ENCODE measurements at regions not wholly inside any gene's neighbourhood (a gene's known extent, or its start where the extent isn't known, plus 50 kb on each side); places are given as distances from the start of the nearest gene placed in this dataset.
"Not testable (repeated sequence)": the region's sequence is repeated elsewhere in the genome, so short reads cannot be mapped to it uniquely, and the experiment has no call there.

DNA sequence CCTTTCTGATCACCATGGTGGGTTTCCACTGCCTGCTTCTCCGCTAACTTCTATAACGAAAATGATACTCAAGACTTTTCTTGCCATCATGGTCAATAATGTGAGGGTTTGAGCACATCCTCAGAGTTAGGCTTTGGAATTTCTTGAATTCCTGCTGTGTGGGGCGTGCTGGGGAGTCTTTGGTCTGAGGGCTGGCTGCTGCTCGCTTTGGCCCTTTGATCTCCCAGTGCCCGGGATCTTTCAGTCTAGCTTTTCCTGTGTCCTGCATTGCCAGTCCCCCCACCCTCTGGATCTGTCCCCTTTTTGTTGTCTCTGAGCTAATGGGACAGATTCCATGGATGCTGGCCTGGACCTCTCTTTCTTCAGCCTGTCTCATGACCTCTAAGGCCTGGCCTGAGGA is 182.6 kb downstream of the NPIPA7 start:
- DNase-seq (ENCODE audit: low read depth in 2 of 2) = not testable (repeated sequence)

DNA sequence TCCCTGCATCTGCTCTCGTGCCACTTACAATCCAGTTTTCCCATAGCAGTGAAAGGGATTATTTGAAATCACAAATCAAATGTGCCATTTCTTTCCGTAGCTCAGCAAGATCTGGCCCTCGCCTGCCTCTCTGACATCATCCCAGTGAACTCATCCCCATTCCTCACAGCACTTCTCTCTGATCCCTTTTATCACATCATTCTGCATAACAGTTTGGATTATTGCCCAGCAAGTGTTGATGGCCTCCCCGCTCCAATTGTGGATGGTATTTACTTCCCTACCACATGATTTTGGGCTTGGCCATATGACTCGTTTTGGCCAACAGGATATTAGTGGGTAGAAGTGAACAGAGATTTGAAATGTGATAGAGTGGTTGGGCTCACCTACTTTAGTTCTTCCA is 185.0 kb downstream of the NPIPA7 start:
- not testable (repeated sequence) for DNase-seq (ENCODE audit: low read depth in 2 of 2)

DNA sequence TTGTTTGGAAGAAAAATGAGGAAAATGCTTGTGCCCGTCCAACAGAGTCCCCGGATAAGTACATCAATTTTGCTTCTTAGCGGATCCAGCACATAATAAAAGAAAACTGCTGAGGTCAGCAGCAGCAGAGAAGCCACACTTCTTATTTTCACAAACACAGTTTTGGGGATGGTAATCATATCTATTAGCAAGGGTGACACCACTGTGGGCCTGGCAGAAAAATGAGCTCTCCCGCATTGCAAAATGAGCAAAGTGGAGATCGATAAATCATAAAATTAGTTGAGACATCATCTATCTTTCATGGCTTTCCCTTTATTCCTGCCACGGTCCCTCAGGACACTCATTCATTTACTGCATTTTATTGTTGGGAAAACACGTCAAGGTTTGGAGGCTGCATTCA is 186.4 kb downstream of the NPIPA7 start:
- DNase-seq (ENCODE audit: low read depth in 2 of 2) = not testable (repeated sequence)

DNA sequence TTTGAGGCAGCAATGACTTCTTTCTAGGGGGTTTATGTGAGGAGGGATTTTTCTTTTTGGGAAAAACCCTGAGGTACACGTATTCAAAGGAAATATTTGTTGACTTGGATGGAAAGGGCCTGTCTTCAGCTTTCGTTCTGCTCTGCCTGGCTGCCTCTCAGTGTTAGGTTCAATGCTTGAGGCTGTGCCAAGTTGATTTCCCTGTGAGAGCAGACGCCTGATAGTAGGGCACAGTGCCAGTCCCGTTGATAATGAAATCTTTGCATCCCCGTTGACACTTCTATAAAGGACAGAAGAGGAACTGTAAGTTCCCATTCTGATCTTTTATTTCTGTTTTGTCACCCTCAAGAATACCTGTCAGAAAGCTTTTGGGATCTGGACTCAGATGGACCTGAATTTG is 191.1 kb downstream of the NPIPA7 start:
- not testable (repeated sequence) for DNase-seq (ENCODE audit: low read depth in 2 of 2)

DNA sequence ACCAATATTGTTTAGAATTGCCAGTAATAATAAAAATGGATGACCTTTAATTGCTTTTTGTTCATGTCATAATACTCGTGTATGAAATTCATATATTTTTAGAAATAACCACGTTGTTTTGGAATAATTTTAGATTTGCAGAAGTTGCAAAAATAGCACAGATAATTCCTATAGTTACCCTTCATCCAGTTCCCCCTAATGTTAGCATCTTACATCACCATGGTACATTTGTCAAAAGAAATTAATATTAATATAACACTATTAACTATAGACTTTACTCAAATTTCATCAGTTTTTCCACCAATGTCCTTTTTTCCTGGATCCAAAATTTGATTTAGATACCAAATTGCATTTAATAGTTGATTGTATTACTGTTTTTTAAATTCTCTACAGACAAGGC is 191.9 kb downstream of the NPIPA7 start:
- DNase-seq (ENCODE audit: low read depth in 2 of 2) = not testable (repeated sequence)

DNA sequence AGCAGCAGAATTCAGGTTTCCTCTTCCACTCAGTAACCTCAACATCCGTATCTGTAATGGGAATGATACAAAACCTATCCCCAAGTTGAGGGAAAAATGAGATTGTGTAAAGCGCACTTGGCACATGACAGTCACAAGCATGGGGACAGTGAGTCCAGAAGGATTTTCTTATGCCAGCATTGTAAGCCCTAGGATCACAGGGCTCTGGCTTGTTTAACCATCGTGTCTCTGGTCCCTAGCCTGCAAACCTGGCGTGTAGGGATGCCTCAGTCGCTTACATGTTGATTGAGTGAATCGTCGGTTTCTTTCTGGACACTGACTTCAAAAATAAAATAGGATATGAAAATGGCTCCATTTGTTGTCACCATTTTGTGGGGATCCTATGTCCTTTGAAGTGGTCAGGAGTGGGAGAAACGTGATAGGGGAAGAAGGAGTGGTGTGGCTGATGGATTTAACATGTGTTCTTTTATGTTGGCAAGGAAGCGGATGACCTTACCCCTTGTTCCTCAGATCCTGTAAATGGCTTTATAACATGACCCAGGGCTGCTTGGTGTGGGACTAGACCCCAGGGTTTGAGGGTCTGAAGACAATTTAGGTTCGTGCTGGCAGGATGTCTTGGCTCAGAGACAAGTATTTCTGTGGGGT is 193.3 kb downstream of the NPIPA7 start:
- DNase-seq (ENCODE audit: low read depth in 2 of 2) = not testable (repeated sequence)

DNA sequence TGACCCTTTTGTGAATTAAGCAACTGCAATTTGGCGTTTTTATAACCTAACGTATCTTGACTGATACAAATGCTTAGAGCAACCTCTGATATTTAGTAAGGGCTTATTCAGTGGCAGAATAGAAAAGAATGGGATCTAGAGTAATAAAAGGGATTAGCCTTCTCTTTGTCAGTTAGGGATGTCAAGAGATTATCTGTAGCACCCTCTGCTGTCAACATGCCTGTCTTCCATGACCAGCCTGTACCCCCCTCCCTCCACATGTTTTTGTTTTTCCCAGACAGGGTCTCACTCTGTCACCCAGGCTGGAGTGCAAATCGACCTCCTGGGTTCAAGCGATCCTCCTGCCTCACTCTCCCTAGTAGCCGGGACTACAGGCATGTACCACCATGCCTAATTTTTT is 198.1 kb downstream of the NPIPA7 start:
- not testable (repeated sequence) for DNase-seq (ENCODE audit: low read depth in 2 of 2)

DNA sequence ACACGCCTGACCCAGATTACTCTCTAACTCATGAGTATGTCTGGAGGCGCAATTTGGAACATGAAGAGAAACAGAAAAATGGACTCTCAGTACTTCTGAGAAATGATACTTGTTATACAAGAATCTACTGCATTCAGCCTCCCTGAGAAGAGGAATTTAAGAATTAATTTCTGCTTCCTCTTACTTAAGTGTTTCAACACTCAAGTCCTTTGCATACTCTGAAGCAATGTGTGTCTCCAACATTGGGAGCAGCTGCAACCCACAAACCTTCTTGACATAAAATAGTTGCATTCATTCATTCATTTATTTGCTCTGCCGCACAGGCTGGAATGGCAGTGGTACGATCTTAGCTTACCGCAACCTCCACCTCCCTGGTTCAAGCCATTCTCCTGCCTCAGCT is 199.8 kb downstream of the NPIPA7 start:
- no peak for DNase-seq (ENCODE audit: low read depth in 2 of 2)

DNA sequence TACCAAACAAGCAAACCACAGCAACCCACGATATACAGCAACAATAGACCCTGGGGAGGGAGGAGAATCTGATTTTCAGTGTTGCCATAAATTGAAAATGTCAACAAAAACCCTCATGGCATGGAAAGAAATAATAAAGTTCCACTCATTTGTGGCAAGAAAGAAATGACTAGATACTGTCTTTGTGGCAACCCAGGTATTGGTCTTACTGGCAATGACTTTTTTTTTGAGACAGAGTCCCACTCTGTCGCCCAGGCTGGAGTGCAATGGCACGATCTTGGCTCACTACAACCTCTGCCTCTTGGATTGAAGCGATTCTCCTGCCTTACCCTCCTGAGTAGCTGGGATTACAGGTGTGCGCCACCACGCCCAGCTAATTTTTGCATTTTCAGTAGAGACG is 204.0 kb downstream of the NPIPA7 start:
- DNase-seq (ENCODE audit: low read depth in 2 of 2) = not testable (repeated sequence)

DNA sequence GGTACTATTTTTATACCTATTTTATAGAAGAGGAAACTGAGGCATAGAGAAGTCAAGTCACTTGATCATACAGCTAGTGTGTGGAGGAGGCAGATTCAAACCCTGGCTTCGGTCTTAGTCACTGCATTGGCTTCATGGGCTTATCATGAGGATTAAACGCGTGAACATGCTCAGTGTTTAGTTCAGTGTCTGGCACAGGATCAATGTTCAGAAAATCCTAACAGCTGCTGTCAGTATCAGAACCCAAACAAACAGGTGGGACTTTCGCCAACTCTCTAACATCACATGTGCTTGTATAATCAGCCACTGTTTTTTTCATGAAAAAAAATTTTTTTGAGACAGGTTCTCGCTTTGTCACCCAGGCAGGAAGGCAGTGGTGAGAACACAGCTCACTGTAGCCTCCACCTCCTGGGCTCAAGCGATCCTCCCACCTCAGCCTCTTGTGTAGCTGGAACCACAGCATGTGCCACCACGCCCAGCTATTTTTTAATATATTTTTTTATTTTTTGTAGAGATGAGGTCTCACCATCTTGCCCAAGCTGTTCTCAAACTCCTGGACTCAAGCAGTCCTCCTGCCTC is 207.2 kb downstream of the NPIPA7 start:
- DNase-seq (ENCODE audit: low read depth in 2 of 2) = not testable (repeated sequence)

DNA sequence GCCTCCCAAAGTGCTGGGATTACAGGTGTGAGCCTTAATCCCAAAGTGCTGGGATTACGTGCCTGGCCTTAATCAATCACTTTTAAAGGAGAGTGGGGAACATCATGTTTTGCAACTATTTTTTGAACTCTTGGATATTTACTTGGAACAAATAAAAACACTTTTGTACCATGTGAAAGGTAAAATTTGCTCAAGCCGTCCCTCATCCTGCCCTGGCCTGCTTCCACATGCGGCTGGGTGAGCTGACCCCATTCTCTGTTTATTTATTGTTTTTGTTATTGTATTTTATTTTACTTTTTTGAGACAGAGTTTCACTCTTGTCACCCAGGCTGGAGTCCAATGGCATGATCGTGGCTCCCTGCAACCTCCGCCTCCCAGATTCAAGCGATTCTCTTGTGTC is 208.0 kb downstream of the NPIPA7 start:
- not testable (repeated sequence) for DNase-seq (ENCODE audit: low read depth in 2 of 2)

DNA sequence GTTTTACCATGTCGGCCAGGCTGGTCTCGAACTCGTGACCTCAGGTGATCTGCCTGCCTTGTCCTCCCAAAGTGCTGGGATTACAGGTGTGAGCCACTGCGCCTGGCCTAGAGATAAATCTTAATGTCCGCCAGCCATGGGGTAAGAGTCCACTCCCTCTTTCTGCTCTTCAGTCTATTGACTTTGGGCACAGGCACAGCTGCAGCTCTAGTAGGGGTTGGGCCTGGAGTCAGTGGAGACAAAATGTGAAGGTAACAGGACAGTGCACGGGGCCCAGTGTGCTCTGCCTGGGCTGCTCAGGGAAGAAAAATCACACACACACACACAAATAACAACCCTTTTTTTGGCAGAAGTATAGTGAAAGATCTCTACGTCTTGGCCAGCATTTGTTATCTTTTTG is 209.5 kb downstream of the NPIPA7 start:
- not testable (repeated sequence) for DNase-seq (ENCODE audit: low read depth in 2 of 2)

DNA sequence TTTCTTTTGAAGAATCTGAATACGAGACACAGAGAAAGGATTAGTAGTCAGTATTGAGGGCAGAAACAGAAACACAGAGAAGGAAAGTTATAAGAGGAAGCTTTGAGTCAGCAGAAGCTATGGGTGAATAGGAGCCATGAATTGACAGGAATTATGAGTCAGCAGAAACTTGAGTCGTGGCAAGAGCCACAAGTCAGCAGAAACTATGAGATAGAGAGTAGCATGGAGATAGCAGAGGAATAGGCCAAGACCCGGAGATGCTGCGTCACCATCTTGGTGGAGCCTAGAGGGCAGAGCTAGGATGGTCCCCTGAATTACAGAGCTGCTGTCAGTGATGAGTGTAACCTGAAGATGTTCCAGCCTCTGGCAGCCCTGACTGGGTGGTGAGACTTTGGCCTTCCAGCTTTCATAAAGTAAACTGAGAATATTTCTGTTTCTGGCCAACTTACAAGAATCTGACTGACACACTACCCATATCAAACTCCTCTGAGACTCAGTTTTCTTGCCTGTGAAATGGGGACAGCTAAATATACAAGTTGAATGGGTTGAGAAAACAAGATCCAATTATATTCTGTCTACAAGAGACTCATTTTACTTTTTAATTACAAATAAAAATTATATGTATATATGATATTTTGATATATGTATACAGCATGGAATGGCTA is 211.8 kb downstream of the NPIPA7 start:
- not testable (repeated sequence) for DNase-seq (ENCODE audit: low read depth in 2 of 2)

DNA sequence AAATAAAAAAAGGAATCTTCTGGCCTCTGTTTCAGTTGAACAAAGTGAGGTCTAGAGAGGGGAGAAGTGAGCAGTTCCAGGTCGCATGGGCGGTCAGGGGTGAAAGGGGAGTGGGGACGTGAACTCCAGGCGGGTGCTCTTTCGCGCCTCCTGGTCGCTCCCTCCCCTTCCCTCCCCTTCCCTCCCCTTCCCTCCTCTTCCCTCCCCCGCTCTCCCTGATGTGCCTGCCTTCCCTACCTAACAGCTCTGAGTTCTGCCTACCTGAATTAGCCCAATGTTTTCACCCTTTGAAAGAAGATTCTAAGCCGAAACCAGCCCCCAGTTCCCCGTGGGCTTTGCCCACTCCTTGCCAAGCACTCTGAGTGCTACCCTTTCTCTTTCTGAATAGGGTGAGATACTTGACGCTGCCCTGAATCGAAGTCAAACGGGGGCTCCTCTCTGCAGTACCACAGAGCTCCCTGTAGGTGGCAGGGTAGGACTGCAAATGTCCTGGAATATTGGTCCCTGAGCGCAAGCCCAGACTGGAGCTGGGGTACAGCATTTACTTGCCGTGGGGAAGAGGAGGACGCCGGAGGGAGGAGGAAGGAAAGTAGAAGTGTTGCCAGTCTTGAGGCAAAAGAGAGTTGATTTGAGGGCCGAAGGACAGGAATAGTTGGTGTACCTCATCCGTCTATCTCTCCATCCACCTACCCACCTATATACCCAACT is 214.4 kb downstream of the NPIPA7 start:
- DNase-seq (ENCODE audit: low read depth in 2 of 2) = peak; percentile 13 to 33

DNA sequence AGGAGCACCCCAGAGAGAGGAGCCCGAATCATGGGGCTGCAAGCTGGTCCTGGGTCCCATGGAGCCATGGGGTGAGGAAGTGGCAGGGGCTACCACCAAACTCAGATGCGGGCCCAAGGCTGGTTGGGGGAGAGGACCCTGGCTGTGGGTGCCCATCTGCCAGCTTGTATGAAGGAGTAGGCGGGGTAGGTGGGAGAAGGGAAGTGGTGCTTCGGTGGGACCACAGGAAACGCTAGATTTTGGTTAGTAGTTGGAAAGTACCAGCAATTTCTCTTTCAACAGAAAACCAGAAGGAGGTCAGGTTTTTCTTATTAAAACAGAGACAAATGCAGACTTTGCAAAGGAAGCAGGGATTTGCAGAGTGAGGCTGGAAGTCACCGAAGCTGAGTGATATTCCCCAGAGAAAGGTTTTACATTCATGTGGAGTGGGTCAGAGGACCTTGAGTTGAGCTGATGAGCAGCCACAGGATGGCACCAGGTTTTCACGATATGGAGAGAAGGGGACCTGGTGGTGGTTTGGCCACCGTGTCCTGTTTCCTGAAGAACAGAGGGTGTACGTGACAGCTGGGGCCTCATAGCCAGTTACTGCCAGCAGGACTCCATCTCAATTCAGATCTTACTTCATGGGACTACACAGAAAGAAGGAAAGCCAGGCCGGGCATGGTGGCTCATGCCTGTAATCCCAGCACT is 216.2 kb downstream of the NPIPA7 start:
- DNase-seq (ENCODE audit: low read depth in 2 of 2) = not testable (repeated sequence)

DNA sequence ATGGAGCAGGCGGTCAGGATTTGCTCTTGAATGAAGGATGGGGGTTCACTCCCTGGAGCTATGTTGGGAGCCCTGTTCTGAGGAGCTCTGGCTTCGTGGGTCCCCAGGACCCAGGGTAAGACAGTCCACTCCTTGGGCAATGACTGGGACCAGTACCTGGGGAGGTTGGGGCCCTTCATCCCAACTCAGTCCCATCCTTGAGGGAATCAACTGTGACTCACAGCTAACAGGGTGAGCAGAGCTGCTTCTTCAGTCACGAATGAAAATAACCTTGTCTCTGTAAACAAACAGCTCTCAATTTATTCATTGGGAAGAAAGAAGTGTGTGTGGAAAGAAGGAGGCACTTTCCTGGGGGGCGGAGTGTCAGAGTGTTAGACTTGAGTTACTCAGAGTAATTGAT is 222.3 kb downstream of the NPIPA7 start:
- not testable (repeated sequence) for DNase-seq (ENCODE audit: low read depth in 2 of 2)

DNA sequence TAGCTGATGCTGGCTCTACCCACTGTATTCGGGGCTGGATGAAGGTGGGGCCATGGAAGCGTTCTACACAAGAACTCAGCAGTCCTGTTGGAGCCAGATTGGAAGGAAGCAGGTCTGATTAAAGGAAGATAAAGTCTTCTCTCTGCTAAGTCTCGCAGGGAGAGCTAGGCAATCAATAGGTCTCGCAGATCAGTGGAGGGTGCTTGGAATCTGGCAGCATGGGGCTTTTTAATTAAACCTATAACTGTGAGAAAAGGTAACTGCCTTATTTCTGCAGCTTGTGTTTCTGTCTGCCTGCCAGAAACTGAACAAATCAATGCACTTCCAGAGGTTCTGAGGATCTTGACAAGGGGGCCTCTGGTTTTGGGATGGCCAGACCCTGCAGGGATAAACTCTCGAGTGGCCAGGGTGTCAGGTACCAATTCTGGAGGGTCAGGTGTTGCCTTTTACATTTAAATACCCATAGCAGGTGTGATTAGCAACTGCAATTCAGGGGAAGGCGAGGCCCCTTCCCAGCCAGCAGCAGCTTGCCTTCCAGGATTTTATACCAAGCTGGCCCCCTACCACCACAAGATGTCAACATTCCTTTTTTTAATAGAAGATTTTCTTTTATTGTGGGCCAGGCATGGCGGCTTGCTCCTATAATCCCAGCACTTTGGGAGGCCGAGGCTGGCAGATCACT is 228.6 kb downstream of the NPIPA7 start:
- DNase-seq (ENCODE audit: low read depth in 2 of 2) = not testable (repeated sequence)

DNA sequence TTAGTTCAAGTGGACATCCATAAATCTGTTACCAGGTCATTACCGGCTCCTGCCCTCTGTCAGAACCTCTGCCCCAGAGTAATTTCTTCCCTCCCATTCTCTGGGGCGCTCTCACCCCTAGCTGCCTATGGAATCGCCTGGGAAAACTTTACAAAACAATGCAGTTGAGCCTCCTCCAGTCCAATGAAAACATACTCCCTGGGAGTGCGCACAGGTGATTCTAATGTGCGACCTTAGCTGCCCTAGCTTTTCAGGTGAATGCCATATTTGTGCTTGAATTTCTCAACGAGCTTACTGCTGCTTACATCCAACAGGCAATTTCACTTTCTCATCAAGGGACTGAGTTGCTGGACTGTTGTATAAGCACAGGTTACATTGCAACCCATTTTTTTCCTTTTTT is 230.7 kb downstream of the NPIPA7 start:
- not testable (repeated sequence) for DNase-seq (ENCODE audit: low read depth in 2 of 2)

DNA sequence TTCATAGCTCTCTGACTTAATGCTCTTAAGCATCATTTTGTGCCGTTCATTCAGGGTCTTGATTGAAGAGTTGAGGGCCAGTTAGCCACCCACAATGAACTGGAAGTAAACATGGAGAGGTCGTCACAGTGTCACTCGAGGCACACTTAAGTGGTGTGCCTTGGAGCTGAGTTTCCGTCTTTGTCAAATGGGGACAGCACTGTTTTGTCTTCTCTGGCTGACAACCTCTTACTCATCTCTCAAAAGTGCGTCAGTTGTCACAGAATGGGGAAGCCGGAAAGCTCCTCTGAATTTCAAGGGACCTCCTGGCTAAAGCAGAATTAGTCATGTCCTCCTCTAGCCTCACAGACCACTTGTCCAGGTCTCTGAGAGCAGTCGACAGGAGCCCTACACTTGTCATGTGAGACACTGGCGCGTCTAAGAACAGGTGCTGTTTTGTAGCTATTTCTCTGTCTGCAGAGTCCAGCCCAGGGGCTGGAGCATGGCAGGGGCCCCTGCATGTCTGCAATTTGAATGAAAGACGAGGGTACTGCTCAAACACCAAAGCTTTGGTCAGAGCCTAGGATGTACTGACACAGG is 231.5 kb downstream of the NPIPA7 start:
- not testable (repeated sequence) for DNase-seq (ENCODE audit: low read depth in 2 of 2)

DNA sequence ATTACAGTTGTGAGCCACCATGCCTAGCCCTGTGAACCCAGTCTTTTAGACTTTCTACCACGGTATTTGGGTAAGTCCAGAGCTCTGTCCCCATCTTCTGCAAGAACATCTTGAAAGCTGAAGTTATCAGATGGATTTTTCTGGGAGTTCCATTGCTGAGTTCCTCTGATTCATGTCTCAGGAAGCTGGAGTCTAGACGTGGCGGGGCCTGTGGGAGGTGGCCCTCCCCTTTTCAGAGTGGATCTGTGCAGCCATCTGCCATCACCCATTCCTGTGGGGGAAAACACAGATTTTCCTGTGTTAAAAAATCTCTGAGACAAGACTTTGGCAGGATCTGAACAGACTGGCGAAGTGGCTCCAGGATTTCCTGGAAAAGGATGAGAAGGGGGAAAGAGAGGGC is 234.3 kb downstream of the NPIPA7 start:
- not testable (repeated sequence) for DNase-seq (ENCODE audit: low read depth in 2 of 2)

DNA sequence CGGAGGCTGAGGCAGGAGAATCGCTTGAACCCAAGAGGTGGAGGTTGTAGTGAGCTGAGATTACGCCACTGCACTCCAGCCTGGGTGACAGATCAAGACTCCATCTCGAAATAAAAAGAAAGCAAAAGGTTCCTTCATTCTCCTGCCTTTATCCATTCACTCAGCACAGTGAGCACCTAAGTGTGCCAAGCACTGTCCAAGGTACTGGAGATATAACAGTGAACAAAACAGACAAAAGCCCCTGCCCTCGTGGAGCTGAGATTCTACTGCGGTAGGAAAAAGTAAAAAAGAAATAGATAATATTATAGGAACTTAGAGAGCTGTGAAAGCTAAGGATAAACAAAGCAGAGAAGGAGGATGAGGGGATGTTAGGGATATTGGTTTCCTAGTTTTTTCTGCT is 235.5 kb downstream of the NPIPA7 start:
- not testable (repeated sequence) for DNase-seq (ENCODE audit: low read depth in 2 of 2)
